NCI-H446 treated with DMSO at 0.1 percent for 48 hours (cell line): ENCODE measurements at regions not wholly inside any gene's neighbourhood (a gene's known extent, or its start where the extent isn't known, plus 50 kb on each side); places are given as distances from the start of the nearest gene placed in this dataset.
"Not testable (repeated sequence)": the region's sequence is repeated elsewhere in the genome, so short reads cannot be mapped to it uniquely, and the experiment has no call there.

ENCODE experiments used
- DNase-seq: peaks from one replicate; lab custom pipeline; 2025; lab: John Stamatoyannopoulos, UW

DNA sequence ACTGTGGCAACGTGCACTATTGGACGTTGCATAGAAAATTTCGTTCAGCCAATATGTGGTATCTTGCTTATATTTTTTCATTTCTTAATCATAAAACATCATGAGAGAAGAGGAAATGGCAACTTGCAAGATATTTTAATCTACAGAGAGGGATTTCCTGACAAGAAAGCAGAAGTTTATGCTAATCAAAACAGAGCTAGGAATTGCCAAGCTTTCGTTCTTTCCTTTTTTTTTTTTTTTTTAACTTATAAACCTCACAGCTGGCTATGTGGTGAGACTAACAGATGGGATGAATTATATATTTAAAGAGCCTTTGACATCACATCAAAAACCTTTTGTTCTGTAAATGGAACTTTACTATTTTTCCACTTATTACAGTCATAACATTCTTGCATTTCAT lies 1136.9 kb upstream of the TMEFF2 start:
- DNase-seq = no peak

GRCh38 chr2:193326296-193326695 lies 1131.6 kb upstream of the TMEFF2 start:
- no peak for DNase-seq

- no peak for DNase-seq
These were observed 1120.8 kb upstream of the TMEFF2 start for GRCh38 chr2:193315428-193316091.

GRCh38 chr2:193303464-193303863 lies 1108.7 kb upstream of the TMEFF2 start:
- no peak for DNase-seq

DNA sequence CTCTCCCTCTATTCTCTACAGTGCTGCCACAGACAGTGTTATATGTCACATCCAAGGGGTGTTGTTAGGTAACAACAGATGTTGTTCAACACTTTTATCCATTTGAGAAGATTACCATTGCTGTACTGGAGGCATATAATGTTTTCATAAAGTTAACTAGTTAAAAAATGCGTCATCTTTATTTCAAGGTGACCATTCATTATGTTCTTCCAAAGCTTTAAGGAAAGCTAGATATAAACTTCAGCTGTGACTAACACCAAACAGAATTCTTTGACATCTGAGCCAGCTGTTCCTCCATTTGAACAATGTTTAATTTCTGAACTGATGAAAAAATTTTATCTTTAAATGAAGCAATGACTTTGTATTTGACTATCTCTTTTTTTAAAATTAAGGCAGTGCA lies 1099.6 kb upstream of the TMEFF2 start:
- no peak for DNase-seq

DNA sequence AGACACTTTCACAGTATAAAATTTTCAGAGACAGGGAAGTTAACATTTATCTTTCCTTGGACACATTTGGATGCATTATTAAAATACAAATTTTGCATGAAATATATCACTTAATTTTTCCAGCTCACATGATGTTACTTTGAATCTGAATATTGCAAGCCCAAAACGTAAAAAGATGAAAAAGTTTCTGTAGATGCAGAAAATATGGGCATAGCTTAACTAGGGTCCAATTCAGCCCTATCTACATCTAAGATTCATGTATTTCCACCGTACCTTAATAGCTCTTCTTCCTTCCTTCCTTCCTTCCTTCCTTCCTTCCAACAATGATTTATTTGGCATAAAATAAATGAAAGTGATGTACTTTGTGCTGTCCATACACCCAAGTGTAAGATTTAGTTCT lies 1084.6 kb upstream of the TMEFF2 start:
- no peak for DNase-seq

DNA sequence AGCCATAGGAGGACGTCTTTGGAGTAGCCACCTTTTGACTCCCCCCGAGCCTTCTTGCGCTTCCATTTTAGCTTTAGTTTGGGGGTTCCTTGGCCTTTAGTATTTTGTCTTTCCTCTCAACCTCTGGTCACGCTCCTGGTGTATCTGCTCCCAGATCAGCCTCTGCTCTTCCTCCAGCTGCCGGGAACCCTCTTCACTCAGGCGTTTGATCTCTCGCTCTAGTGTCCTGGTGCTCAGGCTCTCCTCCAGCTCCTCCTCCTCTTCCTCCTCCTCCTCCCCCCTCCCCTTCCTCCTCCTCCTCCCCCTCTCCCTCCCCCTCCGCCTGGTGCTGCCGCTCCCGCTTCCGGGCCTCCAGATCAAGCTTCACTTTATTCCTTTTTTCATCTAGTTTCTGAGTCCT lies 1082.3 kb upstream of the TMEFF2 start:
- no peak for DNase-seq

DNA sequence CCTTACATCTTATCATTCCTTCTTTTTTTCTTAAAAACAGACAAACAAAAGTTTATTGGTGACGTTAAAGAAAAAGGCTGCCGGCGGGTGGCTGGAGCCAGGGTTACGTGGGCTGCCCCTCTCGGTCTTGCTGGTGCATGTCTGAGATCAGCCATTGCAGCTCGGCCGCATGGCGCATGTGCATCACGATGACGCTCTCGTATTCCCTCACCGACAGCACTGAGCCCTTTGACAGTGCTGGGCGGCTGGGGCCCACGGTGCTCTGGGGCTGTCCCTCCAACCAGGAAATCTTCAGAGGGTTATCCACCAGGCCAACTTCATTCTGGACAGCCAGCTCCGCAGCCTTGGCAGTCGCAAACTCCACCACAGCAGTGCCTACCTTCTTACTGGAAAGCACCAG lies 1081.8 kb upstream of the TMEFF2 start:
- no peak for DNase-seq

GRCh38 chr2:193276069-193276468 lies 1081.3 kb upstream of the TMEFF2 start:
- DNase-seq = no peak

GRCh38 chr2:193272011-193272410 lies 1077.3 kb upstream of the TMEFF2 start:
- no peak for DNase-seq

DNA sequence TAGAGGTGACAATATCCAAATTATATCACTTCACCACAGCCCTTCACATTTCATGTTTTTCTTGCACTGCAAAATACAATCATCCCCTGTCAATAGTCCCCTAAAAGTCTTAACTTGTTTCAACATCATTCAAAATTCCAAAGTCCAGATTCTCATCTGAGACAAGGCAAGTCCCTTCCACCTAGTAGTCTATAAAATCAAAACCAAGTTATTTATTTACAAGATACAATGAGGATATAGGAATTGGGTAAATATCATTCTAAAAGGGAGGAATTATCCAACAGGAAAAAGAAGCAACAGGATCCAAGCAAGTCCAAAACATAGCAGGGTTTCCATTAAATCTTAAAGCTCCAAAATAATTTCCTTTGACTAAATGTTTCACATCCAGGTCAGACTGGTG lies 1076.1 kb upstream of the TMEFF2 start:
- no peak for DNase-seq

GRCh38 chr2:193267496-193268002 lies 1072.8 kb upstream of the TMEFF2 start:
- no peak for DNase-seq

- DNase-seq = no peak
These were observed 1058.3 kb upstream of the TMEFF2 start for GRCh38 chr2:193253014-193253530.

DNA sequence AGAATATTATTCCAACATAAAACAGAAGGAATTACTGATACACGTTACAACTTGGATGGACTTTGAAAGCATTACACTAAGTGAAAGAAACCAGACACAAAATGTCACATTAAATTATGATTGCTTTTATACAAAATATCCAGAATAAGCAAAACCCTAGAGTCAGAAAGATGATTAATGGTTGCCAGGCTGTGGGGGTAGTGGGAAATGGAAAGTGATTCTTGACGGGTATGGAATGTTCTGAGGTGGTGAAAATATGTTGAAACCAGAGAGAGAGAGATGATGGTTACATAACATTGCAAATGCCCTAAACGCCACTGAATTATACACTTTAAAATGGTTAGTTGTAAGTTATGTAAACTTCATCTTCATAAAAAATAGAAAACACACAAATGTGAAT lies 1057.2 kb upstream of the TMEFF2 start:
- no peak for DNase-seq

GRCh38 chr2:193250389-193250788 lies 1055.7 kb upstream of the TMEFF2 start:
- no peak for DNase-seq

GRCh38 chr2:193240752-193241151 lies 1046.0 kb upstream of the TMEFF2 start:
- no peak for DNase-seq

DNA sequence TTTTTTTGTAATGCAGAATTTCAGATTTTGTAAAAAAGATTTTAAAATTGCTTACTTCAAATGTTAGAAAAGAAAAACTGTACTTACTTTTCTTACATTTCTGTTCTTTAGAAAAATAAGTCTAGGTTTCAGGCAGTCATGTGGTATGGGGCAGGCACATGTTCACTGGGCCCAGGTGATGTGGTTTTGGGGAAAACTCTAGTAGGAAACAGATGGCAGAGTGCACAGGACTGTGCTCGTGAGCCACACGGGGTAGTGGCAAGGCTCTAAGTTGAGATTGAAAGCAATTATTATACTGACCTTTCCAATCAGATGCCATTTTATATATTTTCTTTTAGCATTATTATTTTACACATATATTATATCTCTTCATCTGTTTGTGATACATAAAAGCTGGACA lies 1036.9 kb upstream of the TMEFF2 start:
- no peak for DNase-seq

- DNase-seq = no peak
These were observed 1033.5 kb upstream of the TMEFF2 start for GRCh38 chr2:193228276-193228675.

DNA sequence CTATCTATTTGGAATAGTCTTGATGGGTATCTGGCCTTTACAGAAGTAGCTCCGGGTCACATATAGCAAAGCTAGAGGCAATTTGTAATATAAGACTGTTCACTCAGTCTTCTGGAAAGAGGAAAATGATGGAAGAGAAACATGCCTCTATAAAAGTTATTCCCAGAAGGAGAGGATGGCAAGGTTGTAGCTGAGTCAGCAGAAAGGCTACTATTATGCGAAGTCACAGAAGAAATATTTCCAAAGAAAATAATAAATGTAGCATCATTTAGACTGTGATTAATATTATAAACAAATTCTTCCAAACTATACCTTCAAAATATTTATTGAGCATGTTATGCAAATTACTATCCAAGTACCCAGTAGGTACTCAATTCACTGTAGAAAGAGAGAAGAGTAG lies 1027.7 kb upstream of the TMEFF2 start:
- no peak for DNase-seq

- no peak for DNase-seq
These were observed 1024.7 kb upstream of the TMEFF2 start for GRCh38 chr2:193219413-193219812.

- no peak for DNase-seq
These were observed 1006.9 kb upstream of the TMEFF2 start for GRCh38 chr2:193201583-193201982.

DNA sequence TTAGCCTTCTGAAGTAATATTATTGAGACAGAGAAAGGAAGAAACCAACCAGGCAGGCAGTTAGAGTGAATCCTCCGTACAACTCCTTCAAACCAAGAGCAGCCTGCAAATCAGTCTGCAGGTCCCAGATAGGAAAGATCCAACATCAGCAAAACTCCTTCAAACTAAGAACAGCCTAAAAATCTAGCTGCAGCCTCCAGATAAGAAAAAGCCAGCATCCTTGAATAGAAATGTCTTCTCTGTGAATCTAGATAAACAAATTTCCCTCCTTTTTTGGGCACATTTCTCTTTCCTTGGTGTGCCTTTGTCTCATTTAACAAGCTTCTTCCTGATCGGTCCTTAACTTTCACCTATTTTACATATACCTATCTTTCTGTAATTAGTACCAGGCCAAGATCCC lies 1004.6 kb upstream of the TMEFF2 start:
- no peak for DNase-seq

DNA sequence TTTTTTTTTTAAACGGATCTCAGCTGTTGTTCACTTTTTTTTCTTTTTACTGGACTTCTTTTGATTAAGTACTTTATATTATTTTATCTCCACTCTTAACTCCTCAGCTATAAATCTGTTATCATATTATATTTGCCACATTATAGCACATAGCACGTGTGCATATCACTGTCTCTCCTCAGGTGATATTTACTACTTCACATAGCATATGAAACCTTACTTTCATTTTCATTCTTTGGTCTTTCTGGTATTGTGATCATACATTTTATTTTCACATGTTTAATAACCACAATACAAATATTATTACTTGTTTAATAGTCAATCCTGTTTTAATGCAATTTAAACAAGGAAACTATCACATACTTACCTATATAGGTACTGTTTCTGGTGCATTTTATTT lies 993.1 kb upstream of the TMEFF2 start:
- DNase-seq = no peak

GRCh38 chr2:193170981-193171380 lies 976.2 kb upstream of the TMEFF2 start:
- not testable (repeated sequence) for DNase-seq
